Breast epithelium (tissue), 3 donors: ENCODE measurements at regions not wholly inside any gene's neighbourhood (a gene's known extent, or its start where the extent isn't known, plus 50 kb on each side); places are given as distances from the start of the nearest gene placed in this dataset.

Experiments
- POLR2A ChIP-seq: fragments of 450-650 bp; IDR thresholded peaks from one replicate; pipeline ENCODE4 v1.6.1; 2016; ENCODE audit warnings: antibody characterized with exemption, mild to moderate bottlenecking, moderate library complexity
- POLR2AphosphoS5 ChIP-seq, 3 donors: sonication (generic); formaldehyde crosslinking; IDR thresholded peaks; one replicate each; pipeline ENCODE4 v1.6.1; 2017; ENCODE audit warnings: antibody characterized with exemption in 3 of 3
- TF ChIP-seq, protein P1 (sequence below), 3 donors: fragments of 450-650 bp; IDR thresholded peaks; one replicate each; pipeline ENCODE4 v1.5.1; 2016 to 2017; ENCODE audit warnings: antibody characterized with exemption in 3 of 3, mild to moderate bottlenecking in 3 of 3, moderate library complexity in 3 of 3

DNA sequence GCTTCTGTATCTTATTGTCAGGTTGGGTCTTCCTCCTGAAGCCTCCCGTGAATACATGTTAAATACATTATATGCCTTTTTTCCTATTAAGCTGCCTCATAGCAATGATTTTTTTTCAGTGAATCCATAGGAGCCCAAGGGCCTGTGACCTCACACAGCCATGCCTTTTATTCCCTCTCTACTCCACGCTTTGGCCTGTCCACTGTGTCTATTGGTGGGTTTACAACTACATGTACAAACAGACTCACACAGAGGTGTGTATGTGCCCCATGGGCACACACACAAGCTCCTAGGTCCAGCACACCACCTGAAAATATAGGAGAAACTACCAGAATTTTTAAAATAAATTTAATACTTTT is 560.4 kb downstream of the IPMK start:
- TF ChIP-seq, protein P1, sequence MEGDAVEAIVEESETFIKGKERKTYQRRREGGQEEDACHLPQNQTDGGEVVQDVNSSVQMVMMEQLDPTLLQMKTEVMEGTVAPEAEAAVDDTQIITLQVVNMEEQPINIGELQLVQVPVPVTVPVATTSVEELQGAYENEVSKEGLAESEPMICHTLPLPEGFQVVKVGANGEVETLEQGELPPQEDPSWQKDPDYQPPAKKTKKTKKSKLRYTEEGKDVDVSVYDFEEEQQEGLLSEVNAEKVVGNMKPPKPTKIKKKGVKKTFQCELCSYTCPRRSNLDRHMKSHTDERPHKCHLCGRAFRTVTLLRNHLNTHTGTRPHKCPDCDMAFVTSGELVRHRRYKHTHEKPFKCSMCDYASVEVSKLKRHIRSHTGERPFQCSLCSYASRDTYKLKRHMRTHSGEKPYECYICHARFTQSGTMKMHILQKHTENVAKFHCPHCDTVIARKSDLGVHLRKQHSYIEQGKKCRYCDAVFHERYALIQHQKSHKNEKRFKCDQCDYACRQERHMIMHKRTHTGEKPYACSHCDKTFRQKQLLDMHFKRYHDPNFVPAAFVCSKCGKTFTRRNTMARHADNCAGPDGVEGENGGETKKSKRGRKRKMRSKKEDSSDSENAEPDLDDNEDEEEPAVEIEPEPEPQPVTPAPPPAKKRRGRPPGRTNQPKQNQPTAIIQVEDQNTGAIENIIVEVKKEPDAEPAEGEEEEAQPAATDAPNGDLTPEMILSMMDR (IDR thresholded peaks at IDR 0.05): no peak
- no peak for TF ChIP-seq POLR2A
- no peak for TF ChIP-seq POLR2AphosphoS5 (IDR thresholded peaks at IDR 0.05)
